ENCODE measurements at regions not wholly inside any gene's neighbourhood (a gene's known extent, or its start where the extent isn't known, plus 50 kb on each side); places are given as distances from the start of the nearest gene placed in this dataset.

GRCh38 chr14:101004954-101005353 lies 101.4 kb upstream of the RTL1 start:
- no peak for TF ChIP-seq POLR2A (IDR thresholded peaks at IDR 0.05; ENCODE audit: low read length)
- TF ChIP-seq GATA1 (IDR thresholded peaks at IDR 0.05; ENCODE audit: low read depth, low read length), result no peak
